TTC549 (cell line): ENCODE measurements at regions not wholly inside any gene's neighbourhood (a gene's known extent, or its start where the extent isn't known, plus 50 kb on each side); places are given as distances from the start of the nearest gene placed in this dataset.

Experiments
- FAIRE-seq: peaks from 2 replicates; lab custom pipeline; 2012; peaks lifted over from hg19 to GRCh38; lab: Jason Lieb, UNC

GRCh38 chr3:168383573-168383972 is 287.8 kb upstream of the GOLIM4 start:
- no peak for FAIRE-seq

- no peak for FAIRE-seq
Measured at GRCh38 chr3:168371846-168372245, 276.1 kb upstream of the GOLIM4 start.

- FAIRE-seq: no peak
Measured at GRCh38 chr3:168364967-168365366, 269.2 kb upstream of the GOLIM4 start.

DNA sequence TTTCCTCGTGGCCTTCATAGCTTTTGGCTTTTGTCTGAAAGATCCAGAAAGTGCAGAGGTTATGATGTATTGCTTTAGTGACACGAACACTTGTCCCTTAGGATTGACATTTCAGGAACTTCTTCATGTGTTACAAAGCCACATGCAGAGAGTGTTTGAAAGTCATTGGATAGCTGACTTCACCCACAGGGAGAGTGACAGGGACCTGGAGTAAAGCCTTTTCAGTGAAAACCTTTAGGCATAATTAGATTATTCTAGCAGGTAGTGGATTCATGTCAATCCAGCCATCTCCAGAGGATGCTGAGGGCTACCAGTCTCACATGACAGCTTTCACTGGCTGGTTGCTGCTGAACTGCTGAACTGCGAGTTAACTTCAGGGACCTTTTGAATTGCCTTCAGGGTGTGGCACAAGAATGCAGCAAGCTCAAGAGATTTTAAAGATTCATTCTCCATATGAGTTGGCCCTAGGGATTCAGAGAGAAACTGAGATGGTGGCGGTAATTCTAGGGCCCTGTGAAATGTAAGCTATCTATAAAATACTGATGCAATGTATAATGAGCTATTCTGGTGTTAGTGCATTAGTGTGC is 267.0 kb upstream of the GOLIM4 start:
- no peak for FAIRE-seq

GRCh38 chr3:168362156-168362555 is 266.4 kb upstream of the GOLIM4 start:
- FAIRE-seq: no peak

DNA sequence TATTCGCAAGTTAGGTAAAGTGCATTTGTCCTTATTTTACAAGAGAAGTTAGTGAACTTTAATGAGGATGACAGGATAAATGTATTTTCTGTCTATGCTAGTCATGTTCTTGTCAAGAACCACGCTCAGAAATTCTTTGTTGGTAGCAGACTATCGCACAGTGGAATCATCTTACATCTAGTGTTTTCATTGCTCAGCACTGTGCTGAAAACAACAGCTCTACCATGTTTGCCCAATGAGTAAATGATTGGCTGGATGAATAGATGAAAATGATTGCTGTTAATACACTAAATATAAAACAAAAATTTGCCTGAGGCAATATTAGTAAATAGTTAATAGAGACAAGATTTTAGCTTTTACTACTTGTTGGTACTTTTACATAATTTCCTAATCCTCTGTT is 265.3 kb upstream of the GOLIM4 start:
- FAIRE-seq: no peak

DNA sequence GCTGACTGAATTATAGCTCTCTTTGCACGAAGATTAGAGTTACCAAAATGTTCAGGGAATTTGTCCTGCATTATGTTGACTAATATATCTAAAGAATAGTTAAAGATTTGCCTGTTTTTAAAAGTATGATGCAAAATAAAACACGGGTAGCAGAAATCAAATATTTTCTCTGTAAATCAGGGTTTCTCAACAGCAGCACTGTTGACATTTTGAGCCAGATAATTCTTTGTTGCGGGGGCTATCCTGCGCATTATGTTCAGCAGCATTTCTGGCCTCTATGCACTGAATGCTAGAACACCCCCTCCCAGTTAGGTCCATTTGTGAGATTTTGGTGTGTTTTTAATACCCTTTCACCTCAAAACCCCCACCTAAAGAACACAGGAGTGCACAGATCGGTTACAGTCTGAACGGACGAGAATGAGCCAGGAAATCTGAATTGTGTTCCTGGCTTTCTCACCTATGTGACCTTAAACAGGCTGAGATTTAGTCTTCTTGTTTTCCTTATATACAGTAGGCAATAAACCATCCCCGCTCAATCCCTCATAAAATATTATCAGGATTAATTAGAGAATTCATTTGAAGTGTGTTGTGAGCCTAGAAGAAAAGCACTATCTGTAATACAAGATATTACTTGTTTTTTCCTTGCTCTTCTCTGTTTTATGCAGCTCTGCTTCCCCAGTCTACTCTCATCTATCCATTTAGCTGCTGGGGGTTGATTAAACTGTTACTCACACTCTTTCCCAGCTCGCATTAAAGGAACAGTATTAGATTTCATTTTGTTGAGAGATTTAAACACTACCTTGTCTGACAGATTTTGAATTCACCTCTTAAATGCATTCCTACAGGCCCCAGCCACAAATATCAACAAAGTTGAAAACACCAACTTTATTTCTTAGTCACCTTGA is 247.5 kb upstream of the GOLIM4 start:
- no peak for FAIRE-seq

DNA sequence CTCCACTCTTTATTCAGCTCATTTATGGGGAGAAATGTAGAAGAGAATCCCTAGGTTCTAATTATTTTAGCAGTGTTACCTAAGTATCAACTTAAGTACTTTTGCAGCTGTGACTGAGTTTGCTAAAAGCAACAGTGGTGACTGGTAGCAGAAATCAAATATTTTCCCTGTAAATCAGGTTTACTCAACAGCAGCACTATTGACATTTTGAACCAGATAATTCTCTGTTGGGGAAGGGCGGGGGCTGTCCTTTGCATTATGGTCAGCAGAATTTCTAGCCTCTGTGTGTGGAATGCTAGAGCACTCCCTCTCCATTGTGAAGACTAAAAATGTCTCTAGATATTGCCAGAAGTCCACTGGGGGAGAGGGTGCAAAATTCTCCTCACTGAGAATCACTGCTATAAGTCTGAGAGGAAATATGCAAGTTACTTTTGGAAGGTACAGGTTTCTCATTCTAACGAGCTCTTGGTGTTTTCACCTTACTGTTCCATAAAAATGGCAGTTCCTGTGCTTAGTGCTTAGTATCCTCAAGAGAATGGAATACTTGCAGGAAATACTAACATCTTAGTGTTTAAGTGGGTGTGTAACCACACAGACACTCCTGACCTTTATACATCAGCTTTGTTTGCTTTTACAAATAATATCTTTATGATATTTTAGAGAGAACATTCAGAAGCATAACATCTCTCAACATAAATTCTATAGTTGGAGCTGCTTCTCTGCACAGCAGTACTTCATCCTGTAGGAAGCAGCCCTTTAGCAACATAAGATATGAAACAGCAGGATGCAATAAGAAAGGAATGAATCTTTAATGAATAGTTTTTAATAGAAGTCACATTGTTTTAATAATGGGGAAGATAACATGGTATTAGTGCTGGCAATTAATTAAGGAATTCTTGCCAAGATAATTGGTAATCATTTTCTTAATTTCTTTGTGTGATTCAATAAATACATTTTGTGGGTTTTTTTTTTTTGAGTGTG is 246.5 kb upstream of the GOLIM4 start:
- no peak for FAIRE-seq

- FAIRE-seq: no peak
Measured at GRCh38 chr3:168341192-168341815, 245.6 kb upstream of the GOLIM4 start.

GRCh38 chr3:168338161-168338560 is 242.4 kb upstream of the GOLIM4 start:
- no peak for FAIRE-seq

DNA sequence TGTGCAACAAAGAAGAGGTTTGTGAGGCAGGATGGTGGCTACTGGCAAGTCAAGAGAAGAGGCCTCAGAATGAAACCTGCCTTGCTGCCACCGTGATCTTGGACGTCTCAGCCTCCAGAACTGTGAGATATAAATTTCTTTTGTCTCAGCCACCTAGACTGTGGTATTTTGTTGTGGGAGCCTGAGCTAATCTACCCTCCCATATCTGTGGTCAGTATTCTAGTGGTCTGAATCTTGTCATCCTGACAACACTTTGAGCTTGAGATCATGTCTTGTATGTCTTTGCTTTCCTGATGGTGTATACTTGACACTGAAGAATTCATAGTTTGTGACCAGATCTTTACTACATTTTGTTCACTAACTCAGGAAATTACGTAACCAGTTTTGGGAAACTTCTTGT is 240.6 kb upstream of the GOLIM4 start:
- FAIRE-seq: no peak

- no peak for FAIRE-seq
Measured at GRCh38 chr3:168333410-168333935, 237.7 kb upstream of the GOLIM4 start.

- FAIRE-seq: no peak
Measured at GRCh38 chr3:168331756-168332155, 236.0 kb upstream of the GOLIM4 start.

DNA sequence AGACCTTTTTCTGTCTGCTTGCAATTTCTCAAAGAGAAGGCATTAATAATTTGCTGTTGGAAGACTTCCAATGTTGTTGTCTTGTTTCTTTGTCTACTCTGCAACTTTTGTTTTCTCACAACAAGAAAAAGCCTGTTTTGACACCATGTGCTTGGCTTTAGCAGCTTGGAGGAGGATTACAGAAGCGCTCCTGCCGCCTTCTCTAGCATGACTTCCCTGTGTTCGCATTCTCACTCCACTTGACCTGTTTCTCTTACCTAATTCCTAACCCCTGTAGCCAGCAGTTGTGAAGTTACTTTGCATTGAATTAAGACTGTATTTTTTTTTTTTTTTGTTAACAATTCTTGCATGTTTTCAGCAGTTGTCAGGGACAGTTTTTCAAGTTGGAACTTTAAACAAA is 235.3 kb upstream of the GOLIM4 start:
- FAIRE-seq: no peak

DNA sequence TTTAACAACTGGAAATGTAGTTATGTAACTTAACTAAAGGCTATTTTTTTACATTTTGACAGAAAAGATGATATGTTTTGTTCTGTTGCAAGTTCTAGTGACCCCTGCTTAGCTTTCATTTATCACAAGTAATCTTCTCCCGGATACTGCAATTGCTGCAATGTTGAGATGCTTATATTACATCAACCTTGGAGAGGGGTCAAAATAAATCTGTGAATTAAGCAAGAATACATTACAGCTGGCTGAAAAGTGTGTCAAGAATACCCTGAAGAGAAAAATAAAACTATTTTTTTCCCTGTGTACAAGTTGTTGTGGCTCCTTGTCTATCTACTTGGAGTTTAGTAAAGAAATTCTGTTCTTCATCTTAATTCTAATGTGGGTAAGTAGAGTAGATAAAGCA is 232.1 kb upstream of the GOLIM4 start:
- no peak for FAIRE-seq

- FAIRE-seq: no peak
Measured at GRCh38 chr3:168325684-168326083, 230.0 kb upstream of the GOLIM4 start.

GRCh38 chr3:168322941-168323340 is 227.2 kb upstream of the GOLIM4 start:
- FAIRE-seq: no peak

DNA sequence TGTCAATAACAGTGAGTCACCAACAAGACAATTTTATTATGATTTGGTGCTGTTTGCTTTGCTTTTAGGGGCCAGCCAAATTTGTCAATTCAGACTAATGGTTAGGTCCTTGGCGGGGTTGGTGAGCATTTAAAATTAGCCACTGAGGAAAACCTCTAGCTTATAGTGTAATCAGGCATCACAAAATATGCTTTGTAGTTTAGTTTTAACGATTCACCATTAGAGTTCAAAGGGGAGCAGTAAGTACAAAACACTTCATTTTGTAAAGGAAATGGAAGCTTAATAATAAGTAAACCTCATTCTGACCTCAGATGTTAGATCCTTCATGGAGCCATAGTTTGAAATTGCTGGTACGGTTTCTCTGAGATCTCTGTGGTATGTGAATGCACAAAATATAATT is 218.4 kb upstream of the GOLIM4 start:
- no peak for FAIRE-seq

DNA sequence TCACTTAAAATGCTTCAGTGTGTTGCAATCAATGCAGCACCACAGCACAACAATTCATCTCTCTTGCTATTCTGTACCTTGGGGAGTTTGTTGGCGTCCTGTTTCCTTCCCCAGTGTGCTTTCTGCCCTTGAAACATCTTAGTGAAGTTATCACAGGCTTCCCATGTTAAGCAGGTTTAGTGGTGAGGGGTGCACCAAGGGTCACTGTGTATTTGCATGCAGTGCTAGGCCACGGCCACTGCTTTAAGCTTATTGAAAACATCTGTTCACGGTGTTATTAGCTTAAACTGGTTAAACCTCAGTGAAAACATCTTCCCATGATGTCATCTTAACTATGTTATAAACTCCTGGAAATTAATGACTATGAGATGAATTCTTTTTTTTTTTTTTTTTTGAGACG is 217.3 kb upstream of the GOLIM4 start:
- FAIRE-seq: no peak

DNA sequence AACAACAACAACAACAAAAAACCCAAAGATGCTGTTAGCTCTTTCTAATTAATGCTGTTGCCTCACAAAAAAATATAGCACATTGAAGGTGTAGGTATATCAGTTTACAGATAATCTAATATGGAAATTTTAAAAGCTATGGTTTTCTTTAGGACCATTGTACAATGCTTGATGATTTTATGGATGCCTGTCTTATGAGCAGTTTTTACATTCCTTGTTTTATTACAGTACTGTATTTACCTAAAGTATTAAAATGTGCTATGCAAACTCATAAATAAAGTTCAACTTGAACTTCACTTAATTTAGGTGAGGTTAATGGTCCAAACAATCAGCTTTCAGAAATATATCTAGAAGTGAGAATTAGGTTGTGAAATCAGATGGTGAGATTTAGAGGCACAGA is 212.2 kb upstream of the GOLIM4 start:
- no peak for FAIRE-seq

DNA sequence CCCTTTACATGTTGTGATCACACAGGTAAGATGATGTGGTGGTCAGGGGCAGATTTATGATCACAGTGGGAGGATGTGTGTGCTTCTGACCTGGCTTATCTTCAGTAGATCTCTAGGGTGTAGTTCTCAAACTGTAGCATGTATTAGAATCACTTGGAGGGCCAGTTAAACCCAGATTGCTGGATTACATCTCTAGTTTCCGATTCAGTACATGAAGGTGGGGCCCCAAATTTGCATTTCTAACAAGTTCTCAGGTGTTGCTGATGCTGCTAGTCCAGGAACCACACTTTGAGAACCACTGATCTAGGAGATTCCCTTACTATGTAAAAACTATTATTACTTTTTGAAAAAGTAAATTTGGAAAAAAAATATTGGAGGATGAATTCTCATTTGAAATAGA is 199.3 kb upstream of the GOLIM4 start:
- no peak for FAIRE-seq

DNA sequence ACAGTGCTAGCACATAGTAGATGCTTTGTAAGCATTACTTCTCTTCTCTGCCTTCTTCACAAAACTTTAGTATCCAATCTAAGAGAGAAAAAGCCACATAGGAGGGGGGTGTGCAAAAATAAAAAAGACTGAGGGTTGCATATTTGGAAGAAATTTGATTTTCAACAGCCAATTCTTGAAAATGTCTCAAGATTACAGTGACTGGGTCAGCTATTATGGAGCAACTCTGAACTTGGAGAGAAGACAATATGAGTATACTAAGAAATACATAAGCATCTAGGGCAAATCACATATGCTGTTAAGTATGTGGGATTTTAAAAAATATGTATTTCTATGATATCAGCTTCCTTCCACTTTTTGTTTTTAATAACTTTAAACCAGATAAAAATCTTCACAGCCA is 196.6 kb upstream of the GOLIM4 start:
- FAIRE-seq: no peak
